DND-41 (cell line): ENCODE measurements at regions not wholly inside any gene's neighbourhood (a gene's known extent, or its start where the extent isn't known, plus 50 kb on each side); places are given as distances from the start of the nearest gene placed in this dataset.
A peak's percentile ranks its signal among the peaks of the same experiment; 100 is the strongest.

Experiments used
- ATAC-seq: fragments of 200-7000 bp; cut with Tn5 transposase; 3 replicates; pipeline ENCODE4 v1.9.1; 2021; ENCODE audit warnings: low read depth; ENCODE audit not compliant: insufficient read depth
- DNase-seq: peaks from one replicate; pipeline ENCODE4 v3.0.0-alpha.2; 2020
- H2AFZ ChIP-seq: 2 replicates; pipeline ENCODE4 v1.6.0; 2012; ENCODE audit warnings: low read depth, low read length
- H3K27ac ChIP-seq: 2 replicates; pipeline ENCODE4 v1.5.1; 2012; ENCODE audit warnings: low read length, inconsistent platforms
- H3K27me3 ChIP-seq: fragments of 200-600 bp; sonication (generic); 2 replicates; pipeline ENCODE4 v1.6.0; 2012; ENCODE audit warnings: low read length, mild to moderate bottlenecking, inconsistent platforms; ENCODE audit not compliant: insufficient read depth, poor library complexity
- H3K36me3 ChIP-seq: 2 replicates; pipeline ENCODE4 v1.5.1; 2012; ENCODE audit warnings: low read length, inconsistent platforms; ENCODE audit not compliant: insufficient read depth
- H3K4me1 ChIP-seq: 2 replicates; pipeline ENCODE4 v1.5.1; 2012; ENCODE audit warnings: mild to moderate bottlenecking, low read length; ENCODE audit not compliant: insufficient read depth
- H3K4me2 ChIP-seq: 2 replicates; pipeline ENCODE4 v1.6.0; 2012; ENCODE audit warnings: mild to moderate bottlenecking, moderate library complexity, low read length, inconsistent platforms; ENCODE audit not compliant: insufficient read depth
- H3K4me3 ChIP-seq, 2 experiments: fragments of 200-600 bp in 1 of 2; shearing (Covaris generic) in 1 of 2; 2 replicates each; pipeline ENCODE4 v1.5.1; 2012 to 2016; ENCODE audit warnings: inconsistent platforms in 2 of 2, low read length in 2 of 2, mild to moderate bottlenecking in 2 of 2, low read depth in 1 of 2, moderate library complexity in 1 of 2
- H3K79me2 ChIP-seq: 2 replicates; pipeline ENCODE4 v1.6.0; 2012; ENCODE audit warnings: low read length, inconsistent platforms; ENCODE audit not compliant: insufficient read depth
- H3K9ac ChIP-seq: 2 replicates; pipeline ENCODE4 v1.6.0; 2012; ENCODE audit warnings: low read depth, mild to moderate bottlenecking, inconsistent platforms, low read length, moderate library complexity
- H3K9me3 ChIP-seq: 2 replicates; pipeline ENCODE4 v1.5.1; 2012; ENCODE audit warnings: low read length, moderate library complexity, mild to moderate bottlenecking, inconsistent platforms; ENCODE audit not compliant: insufficient read depth, severe bottlenecking
- H4K20me1 ChIP-seq: 2 replicates; pipeline ENCODE4 v1.6.0; 2012; ENCODE audit warnings: low read length; ENCODE audit not compliant: insufficient read depth
- CTCF ChIP-seq: IDR thresholded peaks from 2 replicates; pipeline ENCODE4 v1.5.1; 2012; ENCODE audit warnings: borderline replicate concordance, low read length, moderate library complexity, mild to moderate bottlenecking; ENCODE audit not compliant: poor library complexity, severe bottlenecking; ENCODE audit errors: extremely low read depth
- EZH2 ChIP-seq: IDR thresholded peaks from 3 replicates; pipeline ENCODE4 v1.6.1; 2012; ENCODE audit warnings: borderline replicate concordance, low read depth, mild to moderate bottlenecking, moderate library complexity, low read length, inconsistent platforms; ENCODE audit not compliant: severe bottlenecking

- H3K27me3 ChIP-seq, result no peaks in the 10 kb centered on the region
- no peak overlapping the region for H3K4me2 ChIP-seq
- no peaks in the 10 kb centered on the region for H3K4me1 ChIP-seq
- TF ChIP-seq EZH2, result no peak
- TF ChIP-seq CTCF, result no peak
- peaks cover 2% of the 10 kb centered on the region for H3K9me3 ChIP-seq
- no peaks in the 10 kb centered on the region for H3K36me3 ChIP-seq
- H3K79me2 ChIP-seq, result no peaks in the 10 kb centered on the region
- H4K20me1 ChIP-seq, result no peaks in the 10 kb centered on the region
- H3K27ac ChIP-seq, result no peak overlapping the region
- H3K4me3 ChIP-seq, result no peak overlapping the region
- H2AFZ ChIP-seq, result no peak overlapping the region
- DNase-seq (no peak), ATAC-seq (no peak)
- H3K9ac ChIP-seq, result no peak overlapping the region
Observed at GRCh38 chr17:71625330-71625729, 495.5 kb upstream of the SOX9 start.

- Histone ChIP-seq H3K27ac (no peak overlapping the region), H3K4me2 (no peak overlapping the region), H3K27me3 (peaks cover 2% of the 10 kb centered on the region), H3K4me1 (no peaks in the 10 kb centered on the region), H2AFZ (no peak overlapping the region), H4K20me1 (no peaks in the 10 kb centered on the region), H3K9me3 (peaks cover 2% of the 10 kb centered on the region), H3K4me3 (no peak overlapping the region), H3K9ac (no peak overlapping the region), H3K36me3 (no peaks in the 10 kb centered on the region), H3K79me2 (no peaks in the 10 kb centered on the region)
- DNase-seq, result peak; percentile 5
- TF ChIP-seq CTCF (no peak), EZH2 (no peak)
- peak; percentile 47; the same call in 1 of the 3 replicates for ATAC-seq
Observed at GRCh38 chr17:71628306-71628705, 492.5 kb upstream of the SOX9 start.

GRCh38 chr17:71631483-71631882 lies 489.3 kb upstream of the SOX9 start:
- Histone ChIP-seq H3K9ac (no peak overlapping the region), H3K4me1 (no peaks in the 10 kb centered on the region), H3K27me3 (peaks cover 3% of the 10 kb centered on the region), H3K4me3 (no peak overlapping the region), H4K20me1 (no peaks in the 10 kb centered on the region), H3K36me3 (no peaks in the 10 kb centered on the region), H3K4me2 (no peak overlapping the region), H3K27ac (no peak overlapping the region), H3K9me3 (peaks cover 2% of the 10 kb centered on the region), H3K79me2 (no peaks in the 10 kb centered on the region), H2AFZ (no peak overlapping the region)
- no peak for TF ChIP-seq EZH2
- no peak for TF ChIP-seq CTCF
- ATAC-seq, result no peak
- no peak for DNase-seq

GRCh38 chr17:71632328-71632727 lies 488.5 kb upstream of the SOX9 start:
- no peak for ATAC-seq
- H3K9ac ChIP-seq, result no peak overlapping the region
- no peaks in the 10 kb centered on the region for H4K20me1 ChIP-seq
- peaks cover 2% of the 10 kb centered on the region for H3K9me3 ChIP-seq
- no peaks in the 10 kb centered on the region for H3K4me1 ChIP-seq
- no peak overlapping the region for H3K4me3 ChIP-seq
- no peak for DNase-seq
- H3K27ac ChIP-seq, result no peak overlapping the region
- peaks cover 3% of the 10 kb centered on the region for H3K27me3 ChIP-seq
- H3K36me3 ChIP-seq, result no peaks in the 10 kb centered on the region
- no peaks in the 10 kb centered on the region for H3K79me2 ChIP-seq
- no peak overlapping the region for H3K4me2 ChIP-seq
- no peak for TF ChIP-seq CTCF
- no peak for TF ChIP-seq EZH2
- H2AFZ ChIP-seq, result no peak overlapping the region
